ENCODE measurements at regions not wholly inside any gene's neighbourhood (a gene's known extent, or its start where the extent isn't known, plus 50 kb on each side); places are given as distances from the start of the nearest gene placed in this dataset.

DNA sequence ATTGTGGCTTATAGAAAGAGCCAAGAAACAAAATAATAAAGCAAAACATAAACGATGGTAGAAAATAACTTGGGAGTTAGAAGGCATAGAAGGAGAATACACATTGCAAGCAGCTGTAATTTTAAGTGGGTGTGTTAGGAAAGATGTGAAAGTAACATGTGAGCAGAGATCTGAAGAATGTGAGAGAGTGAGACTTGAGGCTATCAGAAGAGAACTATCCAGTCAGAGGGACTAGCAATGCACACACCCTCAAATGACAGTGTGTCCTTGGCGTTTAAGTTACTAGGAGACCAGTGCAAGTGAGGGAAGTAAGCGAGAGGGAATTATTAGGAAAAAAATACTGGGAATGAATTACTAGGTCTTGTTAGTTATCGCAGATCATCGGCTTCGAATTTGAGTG is 304.9 kb downstream of the DSEL start:
- TF ChIP-seq CREB1 (CRISPR knock-in tag; IDR thresholded peaks at IDR 0.05), result no peak
- no peak for TF ChIP-seq ZNF121 (CRISPR knock-in tag; IDR thresholded peaks at IDR 0.05)
- TF ChIP-seq CTCF (IDR thresholded peaks at IDR 0.05), result no peak
- TF ChIP-seq ATF6 (CRISPR knock-in tag; IDR thresholded peaks at IDR 0.05), result no peak
- no peak for TF ChIP-seq TP53 (CRISPR knock-in tag; IDR thresholded peaks at IDR 0.05)
- no peak for TF ChIP-seq CREM (CRISPR knock-in tag; IDR thresholded peaks at IDR 0.05)
- TF ChIP-seq, protein P1, sequence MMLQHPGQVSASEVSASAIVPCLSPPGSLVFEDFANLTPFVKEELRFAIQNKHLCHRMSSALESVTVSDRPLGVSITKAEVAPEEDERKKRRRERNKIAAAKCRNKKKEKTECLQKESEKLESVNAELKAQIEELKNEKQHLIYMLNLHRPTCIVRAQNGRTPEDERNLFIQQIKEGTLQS (CRISPR knock-in tag; conservative IDR thresholded peaks at IDR 0.05), result no peak
- no peak for TF ChIP-seq ESRRA (CRISPR knock-in tag; IDR thresholded peaks at IDR 0.05; ENCODE audit: borderline replicate concordance)
- TF ChIP-seq, protein P2, sequence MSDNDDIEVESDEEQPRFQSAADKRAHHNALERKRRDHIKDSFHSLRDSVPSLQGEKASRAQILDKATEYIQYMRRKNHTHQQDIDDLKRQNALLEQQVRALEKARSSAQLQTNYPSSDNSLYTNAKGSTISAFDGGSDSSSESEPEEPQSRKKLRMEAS (CRISPR knock-in tag; IDR thresholded peaks at IDR 0.05), result no peak
- TF ChIP-seq ZNF423 (CRISPR knock-in tag; IDR thresholded peaks at IDR 0.05), result no peak
- no peak for TF ChIP-seq ZNF138 (CRISPR knock-in tag; conservative IDR thresholded peaks at IDR 0.05)
- TF ChIP-seq ATF1 (CRISPR knock-in tag; IDR thresholded peaks at IDR 0.05), result no peak
